Right atrium auricular region (tissue), 2 donors: ENCODE measurements at regions not wholly inside any gene's neighbourhood (a gene's known extent, or its start where the extent isn't known, plus 50 kb on each side); places are given as distances from the start of the nearest gene placed in this dataset.

Source experiments
- DNase-seq: peaks from one replicate; pipeline ENCODE4 v3.0.0-alpha.2; 2019; ENCODE audit warnings: low spot score
- H3K27ac ChIP-seq, 2 donors: fragments of 200-600 bp; sonication (generic); 1 replicate in 1 of 2; 2 replicates in 1 of 2; pipeline ENCODE4 v1.5.1; 2016 to 2019
- H3K27me3 ChIP-seq, 2 donors: fragments of 200-600 bp; sonication (generic); one replicate each; pipeline versions ENCODE4 v1.5.1 to v1.6.0; 2017 to 2019
- H3K36me3 ChIP-seq: fragments of 200-600 bp; sonication (generic); one replicate; pipeline ENCODE4 v1.5.1; 2016
- H3K4me1 ChIP-seq, 2 donors: fragments of 200-600 bp; sonication (generic); one replicate each; pipeline versions ENCODE4 v1.5.1 to v1.6.0; 2017 to 2019
- H3K4me3 ChIP-seq, 2 donors: fragments of 200-600 bp; sonication (generic); 1 replicate in 1 of 2; 2 replicates in 1 of 2; pipeline ENCODE4 v1.5.1; 2017 to 2019; ENCODE audit warnings: mild to moderate bottlenecking in 1 of 2, moderate library complexity in 1 of 2
- H3K9me3 ChIP-seq, 2 donors: fragments of 200-600 bp; sonication (generic); one replicate each; pipeline ENCODE4 v1.5.1; 2019
- CTCF ChIP-seq, 2 donors: fragments of 200-600 bp; sonication (generic); IDR thresholded peaks; one replicate each; pipeline ENCODE4 v1.5.1; 2019; ENCODE audit warnings: antibody characterized with exemption in 2 of 2

- no peaks in the 10 kb centered on the region for H3K36me3 ChIP-seq
- no peaks in the 10 kb centered on the region for H3K9me3 ChIP-seq
- no peaks in the 10 kb centered on the region for H3K27me3 ChIP-seq
- no peak overlapping the region for H3K27ac ChIP-seq
- DNase-seq = no peak
- no peak for TF ChIP-seq CTCF (IDR thresholded peaks at IDR 0.05)
- no peaks in the 10 kb centered on the region for H3K4me1 ChIP-seq
- H3K4me3 ChIP-seq = no peak overlapping the region
These were observed 250.7 kb downstream of the MAFB start for GRCh38 chr20:40438161-40438830.

- Histone ChIP-seq H3K27me3 (no peaks in the 10 kb centered on the region), H3K27ac (no peak overlapping the region), H3K4me3 (no peak overlapping the region), H3K4me1 (no peaks in the 10 kb centered on the region), H3K9me3 (no peaks in the 10 kb centered on the region), H3K36me3 (no peaks in the 10 kb centered on the region)
- no peak for TF ChIP-seq CTCF (IDR thresholded peaks at IDR 0.05)
- DNase-seq = no peak
These were observed 253.0 kb downstream of the MAFB start for GRCh38 chr20:40436011-40436410.

- Histone ChIP-seq H3K27ac (no peak overlapping the region), H3K4me1 (no peaks in the 10 kb centered on the region), H3K9me3 (no peaks in the 10 kb centered on the region), H3K4me3 (no peak overlapping the region), H3K27me3 (no peaks in the 10 kb centered on the region), H3K36me3 (no peaks in the 10 kb centered on the region)
- no peak for TF ChIP-seq CTCF (IDR thresholded peaks at IDR 0.05)
- DNase-seq = no peak
These were observed 253.7 kb downstream of the MAFB start for GRCh38 chr20:40435146-40435895.

- no peaks in the 10 kb centered on the region for H3K36me3 ChIP-seq
- no peaks in the 10 kb centered on the region for H3K9me3 ChIP-seq
- no peak overlapping the region for H3K27ac ChIP-seq
- H3K4me3 ChIP-seq = no peak overlapping the region
- TF ChIP-seq CTCF (IDR thresholded peaks at IDR 0.05) = no peak
- H3K4me1 ChIP-seq = no peaks in the 10 kb centered on the region
- no peak for DNase-seq
- no peaks in the 10 kb centered on the region for H3K27me3 ChIP-seq
These were observed 254.9 kb downstream of the MAFB start for GRCh38 chr20:40434122-40434521.

GRCh38 chr20:40433341-40433861 lies 255.6 kb downstream of the MAFB start:
- H3K4me3 ChIP-seq = no peak overlapping the region
- DNase-seq = no peak

More at GRCh38 chr20:40433341-40433861, 255.6 kb downstream of the MAFB start:
- no peak overlapping the region for H3K27ac ChIP-seq
- no peaks in the 10 kb centered on the region for H3K36me3 ChIP-seq
- no peaks in the 10 kb centered on the region for H3K27me3 ChIP-seq
- no peaks in the 10 kb centered on the region for H3K9me3 ChIP-seq
- no peaks in the 10 kb centered on the region for H3K4me1 ChIP-seq
- no peak for TF ChIP-seq CTCF (IDR thresholded peaks at IDR 0.05)
